ENCODE measurements at regions not wholly inside any gene's neighbourhood (a gene's known extent, or its start where the extent isn't known, plus 50 kb on each side); places are given as distances from the start of the nearest gene placed in this dataset.

DNA sequence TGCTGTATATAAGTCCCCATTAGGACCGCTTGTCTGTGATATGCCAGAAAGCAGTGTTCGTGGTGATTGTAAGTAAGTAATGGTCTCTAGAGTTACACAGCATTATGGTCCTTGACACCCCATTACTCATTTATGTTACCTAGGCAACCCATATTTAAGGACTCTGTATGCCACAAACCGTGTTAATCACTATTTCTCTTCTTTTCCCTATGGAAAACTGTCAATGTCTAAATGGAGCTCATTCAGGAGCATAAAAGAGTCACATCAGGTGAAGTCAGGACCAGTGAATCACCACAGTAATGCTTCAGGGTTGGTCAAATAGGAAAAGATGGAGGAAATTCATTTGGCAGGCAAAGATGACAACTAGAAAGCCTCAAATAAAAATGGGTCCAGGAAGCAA, 146.6 kb upstream of the PEX5L start:
- no peak for DNase-seq (ENCODE audit: low read depth)
- no peak overlapping the region for H3K4me3 ChIP-seq (ENCODE audit: low read depth, low read length)

GRCh38 chr3:180184816-180185215, 148.1 kb upstream of the PEX5L start:
- H3K4me3 ChIP-seq (ENCODE audit: low read depth, low read length), result no peak overlapping the region
- DNase-seq (ENCODE audit: low read depth), result peak; percentile 67

DNA sequence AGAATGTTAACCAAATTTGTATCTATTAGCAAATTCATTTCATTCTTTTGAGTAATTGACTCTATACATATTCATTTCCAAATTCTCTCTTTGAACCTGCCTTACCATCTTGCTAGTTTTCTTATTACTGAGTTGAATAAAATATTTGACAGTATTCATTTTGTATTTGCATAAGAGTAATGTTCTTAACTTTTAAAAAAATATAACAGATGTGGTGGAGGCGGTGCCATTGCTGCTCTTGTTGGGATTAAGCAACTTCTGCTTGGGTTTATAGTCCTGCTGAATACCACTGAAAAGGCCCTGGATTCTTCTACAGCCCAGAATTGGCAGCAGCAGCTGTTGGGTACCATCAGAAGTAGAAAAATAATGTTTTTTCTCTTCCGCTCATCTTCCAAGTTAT, 148.9 kb upstream of the PEX5L start:
- no peak overlapping the region for H3K4me3 ChIP-seq (ENCODE audit: low read depth, low read length)
- no peak for DNase-seq (ENCODE audit: low read depth)

GRCh38 chr3:180188512-180189309, 152.0 kb upstream of the PEX5L start:
- DNase-seq (ENCODE audit: low read depth), result no peak

DNA sequence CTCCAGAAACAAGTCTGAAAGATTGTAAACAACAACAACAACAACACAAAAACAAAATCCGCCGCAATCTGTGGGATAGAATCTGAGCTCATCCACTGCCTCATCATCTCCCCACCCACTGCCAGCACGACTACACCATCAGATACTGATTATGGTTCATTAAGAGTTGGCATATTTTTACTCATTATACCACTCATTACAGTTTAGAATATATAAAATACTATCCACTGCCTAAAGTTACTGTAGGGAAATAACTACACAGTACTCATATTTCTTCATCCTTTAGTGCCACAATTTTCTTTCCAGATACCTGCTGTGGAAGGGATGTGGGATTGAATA, 152.5 kb upstream of the PEX5L start:
- no peak for DNase-seq (ENCODE audit: low read depth)
- no peak overlapping the region for H3K4me3 ChIP-seq (ENCODE audit: low read depth, low read length)

More at GRCh38 chr3:180188512-180189309, 152.0 kb upstream of the PEX5L start:
- no peak overlapping the region for H3K4me3 ChIP-seq (ENCODE audit: low read depth, low read length)

GRCh38 chr3:180196658-180197057, 159.9 kb upstream of the PEX5L start:
- no peak overlapping the region for H3K4me3 ChIP-seq (ENCODE audit: low read depth, low read length)

DNA sequence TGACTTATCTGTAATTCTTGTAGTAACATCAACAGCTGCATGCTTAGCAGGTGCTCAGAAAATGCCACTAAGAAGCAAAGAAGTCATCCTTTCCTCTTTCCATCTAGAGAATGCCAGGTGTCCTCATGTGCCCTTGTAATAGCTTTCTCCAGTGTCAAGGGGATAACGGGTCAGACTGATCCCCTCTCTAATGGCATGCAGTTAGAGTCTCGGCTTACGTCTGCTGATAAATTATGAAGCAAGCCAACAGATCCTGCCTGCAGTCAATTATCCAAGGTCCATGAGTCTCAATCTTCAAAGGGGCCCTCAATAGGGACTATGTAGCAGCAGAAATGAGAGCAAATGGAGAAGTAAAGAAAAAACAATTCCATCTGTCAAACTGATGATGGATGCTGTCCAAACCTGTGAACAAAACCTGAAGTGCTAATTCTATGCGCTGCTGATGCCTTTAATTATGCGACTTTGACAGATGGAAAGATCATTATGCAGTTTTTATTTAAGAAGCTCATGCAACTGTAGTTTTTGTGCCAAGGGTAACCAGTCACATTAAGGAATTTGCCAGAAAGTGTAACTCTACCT, 162.8 kb upstream of the PEX5L start:
- no peak overlapping the region for H3K4me3 ChIP-seq (ENCODE audit: low read depth, low read length)
- DNase-seq (ENCODE audit: low read depth), result no peak

More at GRCh38 chr3:180196658-180197057, 159.9 kb upstream of the PEX5L start:
- no peak for DNase-seq (ENCODE audit: low read depth)

- H3K4me3 ChIP-seq (ENCODE audit: low read depth, low read length), result no peak overlapping the region
- DNase-seq (ENCODE audit: low read depth), result no peak
Observed at GRCh38 chr3:180215866-180216265, 179.1 kb upstream of the PEX5L start.

DNA sequence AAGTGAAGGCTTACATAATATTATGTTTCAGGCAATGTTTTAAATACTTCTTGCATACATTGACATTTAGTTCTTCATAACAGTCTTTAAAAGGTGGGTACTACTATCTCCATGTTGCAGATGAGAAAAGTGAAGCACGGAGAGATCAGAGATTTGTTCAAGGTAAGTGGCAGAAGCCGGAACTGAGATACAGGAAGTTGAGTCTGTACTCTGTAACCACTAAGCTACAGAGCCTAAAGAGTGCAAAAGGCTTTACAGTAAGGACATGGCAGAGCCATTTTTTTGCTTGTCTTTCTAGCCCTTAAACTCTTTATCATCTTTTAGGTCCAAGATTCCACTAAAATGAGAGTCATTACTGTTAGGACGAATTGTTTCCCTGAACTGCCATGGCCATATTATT, 186.5 kb upstream of the PEX5L start:
- no peak for DNase-seq (ENCODE audit: low read depth)

GRCh38 chr3:180229113-180229512, 192.4 kb upstream of the PEX5L start:
- H3K4me3 ChIP-seq (ENCODE audit: low read depth, low read length), result no peak overlapping the region
- no peak for DNase-seq (ENCODE audit: low read depth)

More for the DNA sequence above, 186.5 kb upstream of the PEX5L start:
- H3K4me3 ChIP-seq (ENCODE audit: low read depth, low read length), result no peak overlapping the region

DNA sequence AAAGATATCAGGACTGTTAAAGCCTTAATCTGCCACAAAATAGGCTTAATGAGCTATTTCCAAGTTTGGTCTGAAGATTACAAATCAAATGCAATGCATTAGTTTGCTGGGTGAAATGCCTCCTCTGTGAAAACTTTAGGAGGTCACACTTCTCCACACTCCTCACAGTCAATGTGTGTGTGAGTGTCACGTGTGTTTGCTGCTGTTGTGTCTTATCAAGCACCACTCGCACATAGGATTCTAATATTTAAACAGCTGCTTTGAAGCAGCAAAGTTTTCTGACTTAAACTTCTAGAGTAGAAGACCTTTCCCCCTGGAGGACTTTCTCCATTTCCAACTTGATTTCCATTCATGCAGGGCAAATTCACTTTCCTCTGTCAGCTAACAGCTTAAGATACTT, 203.2 kb upstream of the PEX5L start:
- no peak for DNase-seq (ENCODE audit: low read depth)
- H3K4me3 ChIP-seq (ENCODE audit: low read depth, low read length), result no peak overlapping the region

DNA sequence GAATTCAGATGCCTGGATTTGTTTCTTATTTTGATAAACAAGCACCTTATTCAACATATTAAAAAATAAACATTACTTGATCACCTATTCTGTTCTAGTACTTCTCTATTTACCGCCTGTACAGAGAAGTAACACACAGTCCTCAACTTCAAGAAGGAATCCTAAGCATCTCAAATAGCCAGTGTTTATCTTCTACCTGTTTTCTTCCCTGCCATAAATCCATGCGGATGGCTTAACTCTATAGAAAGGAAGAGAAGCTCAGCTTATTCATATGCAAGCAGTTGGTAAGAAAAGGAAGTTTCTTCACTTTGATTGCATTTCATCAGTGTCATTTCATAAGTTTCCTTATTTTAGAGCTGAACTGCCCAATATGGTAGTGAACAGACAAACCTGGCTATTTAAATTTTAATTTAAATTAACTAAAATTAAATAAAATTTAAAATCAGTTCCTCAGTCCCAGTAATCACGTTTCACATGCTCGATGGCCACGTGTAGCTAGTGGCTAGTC, 210.0 kb upstream of the PEX5L start:
- DNase-seq (ENCODE audit: low read depth), result no peak
- no peak overlapping the region for H3K4me3 ChIP-seq (ENCODE audit: low read depth, low read length)

- H3K4me3 ChIP-seq (ENCODE audit: low read depth, low read length), result no peak overlapping the region
- no peak for DNase-seq (ENCODE audit: low read depth)
Observed at GRCh38 chr3:180250172-180250571, 213.4 kb upstream of the PEX5L start.

GRCh38 chr3:180252683-180253082, 215.9 kb upstream of the PEX5L start:
- H3K4me3 ChIP-seq (ENCODE audit: low read depth, low read length), result no peak overlapping the region
- DNase-seq (ENCODE audit: low read depth), result no peak

GRCh38 chr3:180253283-180253682, 216.5 kb upstream of the PEX5L start:
- H3K4me3 ChIP-seq (ENCODE audit: low read depth, low read length), result no peak overlapping the region
- no peak for DNase-seq (ENCODE audit: low read depth)

GRCh38 chr3:180264479-180264878, 227.7 kb upstream of the PEX5L start:
- DNase-seq (ENCODE audit: low read depth), result no peak

GRCh38 chr3:180265551-180265950, 228.8 kb upstream of the PEX5L start:
- peak; percentile 51 for DNase-seq (ENCODE audit: low read depth)
- no peak overlapping the region for H3K4me3 ChIP-seq (ENCODE audit: low read depth, low read length)

More at GRCh38 chr3:180264479-180264878, 227.7 kb upstream of the PEX5L start:
- H3K4me3 ChIP-seq (ENCODE audit: low read depth, low read length), result no peak overlapping the region

DNA sequence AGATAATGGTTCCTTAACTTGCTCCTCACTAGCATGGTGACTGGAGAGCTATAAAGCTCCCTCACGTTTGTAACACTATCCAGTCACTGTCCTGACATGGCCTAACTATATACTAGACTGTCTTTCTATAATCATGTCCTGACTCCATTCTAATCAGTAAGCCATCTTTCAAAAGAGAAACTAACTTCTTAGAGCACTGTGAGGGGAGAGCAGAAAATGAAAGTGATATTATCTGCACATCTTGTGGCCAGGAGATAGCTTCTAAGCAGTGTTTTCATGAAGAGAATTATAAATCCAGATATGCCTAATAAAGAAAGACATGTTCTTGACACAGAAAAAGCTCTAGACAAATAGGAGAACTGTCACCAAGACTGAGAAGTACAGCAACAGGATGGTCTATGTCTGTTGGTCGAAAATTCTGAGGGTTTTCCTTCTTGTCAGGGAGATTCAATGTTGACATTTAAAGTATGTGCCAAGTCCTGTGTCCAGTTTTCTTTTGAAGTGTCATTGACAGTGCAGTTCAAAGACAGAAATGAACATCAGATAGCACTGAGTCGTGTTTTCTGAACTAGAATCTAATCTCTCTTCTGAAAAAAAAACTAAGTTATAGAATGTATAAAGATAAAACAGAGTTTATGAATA, 230.6 kb upstream of the PEX5L start:
- no peak for DNase-seq (ENCODE audit: low read depth)

DNA sequence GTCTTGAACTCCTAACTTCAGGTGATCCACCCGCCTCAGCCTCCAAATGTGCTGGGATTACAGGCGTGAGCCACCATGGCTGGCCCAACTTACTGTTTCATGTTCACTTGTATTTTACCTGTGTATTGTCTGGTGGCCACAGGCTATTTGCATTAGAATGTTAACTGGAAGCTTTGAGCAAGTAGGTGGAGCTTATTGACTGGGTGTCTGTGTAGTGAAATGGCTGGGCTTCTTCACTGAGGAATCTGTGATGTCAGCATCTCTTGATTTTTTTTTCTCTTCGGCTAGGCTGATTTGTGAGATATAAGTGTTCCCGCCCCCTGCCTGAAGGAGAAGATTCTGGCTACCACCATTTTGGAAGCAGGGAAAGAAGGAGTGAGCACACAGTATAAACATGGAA, 237.8 kb upstream of the PEX5L start:
- H3K4me3 ChIP-seq (ENCODE audit: low read depth, low read length), result no peak overlapping the region
- no peak for DNase-seq (ENCODE audit: low read depth)

More for the DNA sequence above, 230.6 kb upstream of the PEX5L start:
- no peak overlapping the region for H3K4me3 ChIP-seq (ENCODE audit: low read depth, low read length)

DNA sequence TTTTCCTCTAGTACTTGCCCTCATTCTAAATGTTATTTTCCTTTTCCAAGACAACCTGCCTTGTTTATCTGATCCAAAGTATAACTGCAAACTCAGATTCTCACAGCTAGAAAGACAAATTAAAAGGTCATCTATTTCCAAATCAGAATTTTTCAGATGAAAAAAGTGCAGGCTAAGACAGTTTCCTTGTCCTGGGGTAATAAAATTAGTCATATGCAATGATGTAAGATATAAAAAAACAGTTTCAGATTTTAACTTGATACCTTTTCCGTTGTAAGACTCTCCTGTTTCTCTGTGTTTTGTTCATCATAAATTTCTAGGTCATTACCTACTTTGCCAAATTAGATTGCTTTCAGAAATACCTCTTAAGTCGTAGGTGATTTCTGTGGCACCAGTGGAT, 238.4 kb upstream of the PEX5L start:
- no peak overlapping the region for H3K4me3 ChIP-seq (ENCODE audit: low read depth, low read length)
- no peak for DNase-seq (ENCODE audit: low read depth)

All from skeletal muscle cell (primary cell).